DMS153 treated with DMSO at 0.1 percent for 48 hours (cell line): ENCODE measurements at regions not wholly inside any gene's neighbourhood (a gene's known extent, or its start where the extent isn't known, plus 50 kb on each side); places are given as distances from the start of the nearest gene placed in this dataset.
"Not testable (repeated sequence)": the region's sequence is repeated elsewhere in the genome, so short reads cannot be mapped to it uniquely, and the experiment has no call there.

ENCODE experiments used
- DNase-seq: peaks from one replicate; lab custom pipeline; 2025; ENCODE audit not compliant: unreplicated experiment; lab: John Stamatoyannopoulos, UW

- DNase-seq, result no peak
Observed at GRCh38 chr22:27084130-27084529, 426.7 kb downstream of the MIAT start.

DNA sequence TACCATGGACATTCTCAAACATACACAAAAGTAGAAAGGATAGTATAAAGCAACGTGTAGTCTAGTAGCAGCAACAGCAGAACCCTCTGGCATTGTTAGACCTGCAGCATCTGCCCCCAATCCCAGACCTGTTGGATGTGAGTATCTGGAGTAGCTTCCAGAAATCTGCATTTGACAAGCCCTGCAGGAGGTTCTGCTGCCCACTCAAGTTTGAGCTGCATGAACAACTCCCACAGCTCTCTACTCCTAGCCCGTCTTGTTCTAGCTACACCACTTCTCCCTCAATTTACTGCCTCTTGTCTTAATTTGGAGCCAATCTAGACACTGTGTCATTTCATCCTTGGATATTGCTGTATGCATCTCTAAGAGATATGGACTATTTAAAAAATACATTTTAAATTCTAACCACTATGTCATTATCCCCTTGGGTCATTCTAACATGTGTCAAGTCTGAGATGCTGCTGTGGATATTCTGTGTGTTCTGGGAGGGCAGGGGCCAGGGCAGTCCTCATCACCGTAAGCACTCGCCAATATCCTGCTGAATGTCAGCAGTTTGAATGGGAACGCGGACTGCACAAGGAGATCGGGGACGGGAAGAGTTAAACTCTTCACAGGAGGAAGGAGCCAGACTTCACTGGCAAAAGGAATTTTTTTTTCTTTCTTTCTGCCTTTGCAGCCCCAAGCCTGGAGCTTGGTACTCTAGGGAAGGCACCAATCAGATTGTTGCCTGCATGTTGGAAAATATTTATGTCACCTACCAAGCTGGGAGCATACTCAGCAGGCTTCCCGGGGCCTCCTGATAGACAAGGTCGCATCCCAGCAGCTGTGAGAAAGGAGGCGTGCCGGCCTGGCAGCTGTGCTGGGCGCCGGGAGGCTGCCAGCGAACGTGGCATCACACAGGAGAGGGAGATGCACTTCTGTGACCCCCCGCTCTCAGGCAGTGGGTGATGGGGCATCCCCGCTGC lies 429.0 kb downstream of the MIAT start:
- DNase-seq, result no peak

DNA sequence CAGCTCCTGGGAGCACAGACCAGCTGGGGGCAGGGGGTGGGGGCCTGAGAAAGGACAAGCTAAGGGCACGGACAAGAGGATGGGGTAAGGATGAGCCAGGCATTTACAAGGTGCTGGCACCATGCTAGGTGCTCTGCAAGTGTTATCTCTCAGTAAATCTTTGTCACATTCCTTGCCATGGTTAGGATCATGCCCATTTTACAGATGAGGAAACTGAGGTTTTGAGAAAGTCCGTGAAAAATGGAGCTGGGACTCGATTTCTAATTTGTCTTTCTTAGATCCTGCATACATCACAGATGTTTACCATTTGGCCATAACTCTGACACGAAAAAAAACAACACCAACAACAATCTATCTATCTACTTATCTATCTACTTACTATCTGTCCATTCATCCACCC lies 429.7 kb downstream of the MIAT start:
- no peak for DNase-seq

GRCh38 chr22:27088026-27088425 lies 430.6 kb downstream of the MIAT start:
- no peak for DNase-seq

DNA sequence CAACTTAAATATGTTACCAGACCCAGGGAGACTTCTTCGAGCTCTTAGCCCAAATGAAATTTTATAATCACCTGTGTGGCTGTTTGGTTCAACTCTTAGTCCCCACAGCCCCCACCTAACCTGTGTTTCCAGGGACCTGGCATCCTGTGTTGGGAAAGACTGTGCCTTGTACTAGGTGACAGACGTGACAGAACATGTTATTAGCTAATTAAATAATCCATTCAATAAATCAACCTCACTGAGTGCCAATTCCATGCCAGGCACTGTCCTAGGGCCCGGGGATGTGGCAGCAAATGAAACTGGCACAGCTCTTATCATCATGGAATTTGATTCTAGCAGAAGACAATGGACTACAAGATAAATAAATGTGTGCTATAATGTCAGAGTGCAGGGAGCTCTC lies 431.9 kb downstream of the MIAT start:
- DNase-seq, result no peak

DNA sequence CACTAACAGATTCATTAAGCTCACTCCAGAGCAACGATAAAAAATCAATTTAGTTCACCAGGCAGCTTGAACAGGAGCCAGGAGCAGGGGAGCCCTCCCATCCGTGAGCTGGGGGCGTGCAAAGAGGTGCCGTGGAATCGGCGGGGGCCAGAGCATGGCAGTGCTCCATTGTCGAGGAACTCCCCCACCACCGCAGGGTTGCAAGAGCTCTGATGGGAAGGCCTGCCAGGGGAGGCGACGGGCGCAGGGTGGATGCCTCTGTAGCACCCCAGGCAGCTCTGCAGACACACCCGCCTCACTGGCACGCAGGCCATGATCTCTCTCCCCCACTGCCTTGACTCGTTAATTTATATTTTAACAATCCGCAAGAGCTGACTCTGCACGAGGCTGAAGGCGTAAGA lies 433.2 kb downstream of the MIAT start:
- DNase-seq, result no peak

- DNase-seq, result no peak
Observed at GRCh38 chr22:27093422-27093821, 436.0 kb downstream of the MIAT start.

DNA sequence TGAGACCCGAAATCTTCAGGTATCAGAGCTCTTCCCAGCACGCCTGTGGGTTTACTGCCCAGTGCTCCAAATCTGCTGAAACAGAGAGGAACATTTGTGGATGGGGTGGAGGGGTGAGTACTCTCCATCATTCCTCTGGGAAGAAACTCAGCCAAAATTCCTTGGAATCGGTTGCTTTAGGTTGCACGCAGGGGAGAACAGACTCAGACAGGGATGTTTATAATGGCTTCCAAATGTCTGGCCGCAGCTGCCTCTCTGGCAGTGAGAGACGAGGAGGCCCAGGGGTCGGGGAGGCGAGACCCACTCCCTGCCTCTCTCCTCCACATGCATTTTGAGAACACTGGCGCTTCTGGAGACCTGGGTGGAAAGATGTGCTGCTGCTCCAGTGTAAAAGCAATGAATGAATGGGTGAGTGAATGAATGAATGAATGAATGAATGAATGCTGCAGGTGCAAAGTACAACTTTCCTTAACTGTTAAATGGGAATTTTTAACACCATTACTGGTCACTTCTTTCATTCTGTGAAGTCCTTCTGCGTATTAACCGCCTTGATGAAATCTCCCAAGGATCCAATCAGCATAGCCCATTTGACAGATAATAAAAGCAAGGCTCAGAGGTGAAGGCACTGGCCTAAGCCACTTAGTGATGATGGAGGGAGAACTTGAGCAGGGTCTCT lies 437.4 kb downstream of the MIAT start:
- DNase-seq, result no peak

- DNase-seq, result no peak
Observed at GRCh38 chr22:27097506-27097905, 440.1 kb downstream of the MIAT start.

DNA sequence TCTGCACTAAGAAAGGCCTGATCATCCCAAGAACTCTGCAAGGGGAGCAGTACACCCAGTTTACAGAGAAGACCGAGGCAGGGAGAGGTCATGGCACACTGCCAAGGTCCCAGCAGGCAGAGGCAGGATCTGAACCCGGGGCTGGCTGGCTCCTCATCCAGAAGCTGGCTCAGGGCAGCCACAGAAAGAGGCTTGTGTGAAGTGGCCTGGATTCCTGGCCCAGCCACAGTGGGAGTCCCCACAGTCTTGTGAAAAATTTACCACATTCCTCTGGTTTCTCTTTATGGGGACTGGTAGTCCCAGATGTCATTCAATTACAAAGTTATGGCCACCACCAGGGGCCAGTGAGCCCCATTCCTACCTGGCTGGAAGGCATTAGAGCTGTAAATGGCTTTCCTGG lies 440.5 kb downstream of the MIAT start:
- DNase-seq, result no peak

GRCh38 chr22:27099946-27100722 lies 442.7 kb downstream of the MIAT start:
- DNase-seq, result peak; percentile 6

DNA sequence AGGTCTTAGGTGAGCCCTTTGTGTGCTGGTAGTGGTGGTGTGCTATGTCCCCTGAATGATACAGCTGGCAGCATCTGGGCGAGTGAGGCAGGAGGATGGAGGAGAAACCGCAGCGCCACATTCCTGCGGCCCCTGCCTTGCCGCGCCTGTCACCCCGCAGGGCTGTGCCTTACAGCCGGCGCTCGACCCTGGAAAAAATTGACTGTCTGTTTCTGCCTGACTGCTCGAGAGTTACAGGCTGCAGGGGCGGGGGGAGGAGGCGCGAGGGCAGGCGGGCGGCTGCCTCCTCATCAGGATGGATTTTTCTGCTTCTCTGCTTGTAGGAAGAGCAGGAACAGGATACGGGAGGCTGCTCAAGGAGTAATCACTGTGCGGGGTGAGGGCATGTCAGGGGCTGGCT lies 443.4 kb downstream of the MIAT start:
- no peak for DNase-seq

GRCh38 chr22:27101288-27101687 lies 443.9 kb downstream of the MIAT start:
- no peak for DNase-seq

GRCh38 chr22:27104449-27104848 lies 447.1 kb downstream of the MIAT start:
- DNase-seq, result no peak

- DNase-seq, result no peak
Observed at GRCh38 chr22:27105142-27106025, 448.0 kb downstream of the MIAT start.

- no peak for DNase-seq
Observed at GRCh38 chr22:27106985-27107384, 449.6 kb downstream of the MIAT start.

- no peak for DNase-seq
Observed at GRCh38 chr22:27107386-27107785, 450.0 kb downstream of the MIAT start.

- DNase-seq, result peak; percentile 85
Observed at GRCh38 chr22:27107824-27108223, 450.4 kb downstream of the MIAT start.

DNA sequence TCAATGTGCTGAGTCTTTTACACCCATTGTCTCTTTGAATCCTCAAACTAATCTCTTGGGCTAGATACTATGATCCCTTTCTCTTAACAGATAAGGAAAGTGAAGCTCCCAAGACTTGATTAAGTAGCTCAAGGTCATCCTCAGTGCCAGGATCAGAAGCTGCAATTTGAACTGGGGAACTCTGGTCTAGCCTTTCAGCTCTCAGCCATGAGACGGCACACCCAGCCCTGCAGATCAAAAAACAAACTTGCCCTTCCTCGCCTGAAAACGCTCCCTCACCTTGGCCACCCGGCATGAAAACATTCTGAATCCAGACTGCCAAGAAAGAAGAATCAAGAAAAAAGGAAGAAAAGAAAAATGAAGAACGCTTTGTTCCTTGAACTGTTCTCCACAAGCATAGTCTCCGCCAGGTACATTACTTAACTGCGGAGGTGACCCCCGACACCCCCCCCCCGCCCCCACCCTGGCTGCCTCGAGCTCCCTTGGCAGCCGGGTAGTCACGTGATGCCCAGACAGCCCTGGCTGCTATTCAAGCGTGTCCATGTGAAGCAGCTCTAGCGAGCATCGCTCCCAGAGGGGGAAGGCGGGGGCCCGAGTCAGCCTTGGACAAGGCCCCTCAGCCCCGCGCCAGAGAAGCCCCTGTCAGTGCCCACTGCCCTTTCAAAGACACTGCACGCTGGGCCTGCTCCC lies 451.2 kb downstream of the MIAT start:
- peak; percentile 19 for DNase-seq

- DNase-seq, result not testable (repeated sequence)
Observed at GRCh38 chr22:27109406-27109805, 452.0 kb downstream of the MIAT start.
